HCT116 (cell line): ENCODE measurements at regions not wholly inside any gene's neighbourhood (a gene's known extent, or its start where the extent isn't known, plus 50 kb on each side); places are given as distances from the start of the nearest gene placed in this dataset.

Experiments
- EZH2phosphoT487 ChIP-seq: fragments of 200-600 bp; IDR thresholded peaks from 2 replicates; pipeline ENCODE4 v1.6.1; 2018; ENCODE audit warnings: antibody characterized with exemption, borderline replicate concordance
- FOSL1 ChIP-seq: IDR thresholded peaks from 2 replicates; pipeline ENCODE4 v1.6.1; 2012; ENCODE audit warnings: low read depth
- POLR2A ChIP-seq: IDR thresholded peaks from 2 replicates; pipeline ENCODE4 v1.7.0; 2011; ENCODE audit warnings: borderline replicate concordance; ENCODE audit not compliant: insufficient read depth, insufficient read length; ENCODE audit errors: extremely low read depth
- POLR2AphosphoS5 ChIP-seq: IDR thresholded peaks from 2 replicates; pipeline ENCODE4 v1.6.1; 2011; ENCODE audit warnings: mild to moderate bottlenecking, low read depth, low read length, moderate library complexity
- SIN3A ChIP-seq: IDR thresholded peaks from 2 replicates; pipeline ENCODE4 v1.6.1; 2012; ENCODE audit warnings: low read depth
- SP1 ChIP-seq: IDR thresholded peaks from 2 replicates; pipeline ENCODE4 v1.6.1; 2012; ENCODE audit warnings: low read depth
- TCF7L2 ChIP-seq: IDR thresholded peaks from 2 replicates; pipeline ENCODE4 v1.7.0; 2011; ENCODE audit warnings: borderline replicate concordance, inconsistent platforms; ENCODE audit not compliant: insufficient read depth, insufficient read length; ENCODE audit errors: extremely low read depth
- ZBTB33 ChIP-seq: IDR thresholded peaks from 2 replicates; pipeline ENCODE4 v1.6.1; 2011; ENCODE audit warnings: mild to moderate bottlenecking, low read length, moderate library complexity; ENCODE audit not compliant: insufficient replicate concordance; ENCODE audit errors: extremely low read depth
- TF ChIP-seq, protein P1 (sequence below), 3 experiments: fragments of 200-600 bp in 1 of 3; sonication (generic) in 1 of 3; IDR thresholded peaks in 2 of 3; conservative IDR thresholded peaks in 1 of 3; 2 replicates each; pipeline ENCODE4 v1.5.1; 2012 to 2017; ENCODE audit warnings: low read depth in 2 of 3, low read length in 2 of 3, antibody characterized with exemption in 1 of 3, borderline replicate concordance in 1 of 3, control low read depth in 1 of 3, mild to moderate bottlenecking in 1 of 3, mixed read lengths in 1 of 3, mixed run types in 1 of 3, moderate library complexity in 1 of 3; ENCODE audit not compliant: insufficient read depth in 1 of 3
- TF ChIP-seq, protein P2 (sequence below): IDR thresholded peaks from 2 replicates; pipeline ENCODE4 v1.6.1; 2012

- TF ChIP-seq FOSL1 (no peak), POLR2AphosphoS5 (no peak), ZBTB33 (no peak), SIN3A (no peak), TCF7L2 (no peak), EZH2phosphoT487 (no peak), POLR2A (no peak), SP1 (no peak)
- TF ChIP-seq, protein P1, sequence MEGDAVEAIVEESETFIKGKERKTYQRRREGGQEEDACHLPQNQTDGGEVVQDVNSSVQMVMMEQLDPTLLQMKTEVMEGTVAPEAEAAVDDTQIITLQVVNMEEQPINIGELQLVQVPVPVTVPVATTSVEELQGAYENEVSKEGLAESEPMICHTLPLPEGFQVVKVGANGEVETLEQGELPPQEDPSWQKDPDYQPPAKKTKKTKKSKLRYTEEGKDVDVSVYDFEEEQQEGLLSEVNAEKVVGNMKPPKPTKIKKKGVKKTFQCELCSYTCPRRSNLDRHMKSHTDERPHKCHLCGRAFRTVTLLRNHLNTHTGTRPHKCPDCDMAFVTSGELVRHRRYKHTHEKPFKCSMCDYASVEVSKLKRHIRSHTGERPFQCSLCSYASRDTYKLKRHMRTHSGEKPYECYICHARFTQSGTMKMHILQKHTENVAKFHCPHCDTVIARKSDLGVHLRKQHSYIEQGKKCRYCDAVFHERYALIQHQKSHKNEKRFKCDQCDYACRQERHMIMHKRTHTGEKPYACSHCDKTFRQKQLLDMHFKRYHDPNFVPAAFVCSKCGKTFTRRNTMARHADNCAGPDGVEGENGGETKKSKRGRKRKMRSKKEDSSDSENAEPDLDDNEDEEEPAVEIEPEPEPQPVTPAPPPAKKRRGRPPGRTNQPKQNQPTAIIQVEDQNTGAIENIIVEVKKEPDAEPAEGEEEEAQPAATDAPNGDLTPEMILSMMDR (IDR thresholded peaks at IDR 0.05 in 2 of 3, conservative IDR thresholded peaks at IDR 0.05 in 1 of 3; ENCODE audit: borderline replicate concordance in 1 of 3, insufficient read depth in 1 of 3, low read depth in 2 of 3, low read length in 2 of 3), result no peak
- TF ChIP-seq, protein P2, sequence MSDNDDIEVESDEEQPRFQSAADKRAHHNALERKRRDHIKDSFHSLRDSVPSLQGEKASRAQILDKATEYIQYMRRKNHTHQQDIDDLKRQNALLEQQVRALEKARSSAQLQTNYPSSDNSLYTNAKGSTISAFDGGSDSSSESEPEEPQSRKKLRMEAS, result no peak
These were observed 414.0 kb downstream of the TLE4 start for GRCh38 chr9:79985772-79986171.
